ENCODE measurements at regions not wholly inside any gene's neighbourhood (a gene's known extent, or its start where the extent isn't known, plus 50 kb on each side); places are given as distances from the start of the nearest gene placed in this dataset.

GRCh38 chr14:104319491-104320241 is 181.3 kb downstream of the KIF26A start:
- TF ChIP-seq POLR2A (IDR thresholded peaks at IDR 0.05) (no peak), CTCF (IDR thresholded peaks at IDR 0.05) (no peak)

Measured in breast epithelium (tissue), 3 donors.